Tibial artery (tissue), 4 donors: ENCODE measurements at regions not wholly inside any gene's neighbourhood (a gene's known extent, or its start where the extent isn't known, plus 50 kb on each side); places are given as distances from the start of the nearest gene placed in this dataset.

Experiments
- DNase-seq, 2 donors: peaks; one replicate each; pipeline ENCODE4 v3.0.0-alpha.2; 2019
- H3K27ac ChIP-seq, 2 donors: fragments of 200-600 bp; sonication (generic) in 1 of 2; 1 replicate in 1 of 2; 2 replicates in 1 of 2; pipeline ENCODE4 v1.5.1; 2018 to 2019; ENCODE audit warnings: mild to moderate bottlenecking in 1 of 2
- H3K27me3 ChIP-seq, 2 donors: fragments of 200-600 bp; sonication (generic) in 1 of 2; one replicate each; pipeline versions ENCODE4 v1.5.1 to v1.6.0; 2016 to 2019
- H3K36me3 ChIP-seq, 3 donors: fragments of 200-600 bp; sonication (generic) in 2 of 3; one replicate each; pipeline ENCODE4 v1.5.1; 2016 to 2019; ENCODE audit warnings: mild to moderate bottlenecking in 2 of 3
- H3K4me1 ChIP-seq, 4 donors: fragments of 200-600 bp; sonication (generic) in 2 of 4; 1 replicate in 3 of 4; 2 replicates in 1 of 4; pipeline ENCODE4 v1.5.1; 2016 to 2019
- H3K4me3 ChIP-seq, 2 donors: fragments of 200-600 bp; sonication (generic) in 1 of 2; 1 replicate in 1 of 2; 2 replicates in 1 of 2; pipeline ENCODE4 v1.5.1; 2018 to 2019; ENCODE audit warnings: mild to moderate bottlenecking in 2 of 2
- H3K9me3 ChIP-seq, 3 donors: fragments of 200-600 bp; sonication (generic) in 1 of 3; one replicate each; pipeline ENCODE4 v1.5.1; 2016 to 2019
- intact Hi-C: fragments of 100-400 bp; cut with DNase I; formaldehyde crosslinking; loops from one replicate; pipeline ENCODE4 v1.15.0; 2023; ENCODE audit warnings: low total_unique reads
- TF ChIP-seq, protein P1 (sequence below), 2 experiments: fragments of 200-600 bp in 1 of 2; fragments of 450-650 bp in 1 of 2; IDR thresholded peaks; one replicate each; pipeline ENCODE4 v1.5.1; 2017 to 2019; ENCODE audit warnings: antibody characterized with exemption in 2 of 2, mild to moderate bottlenecking in 1 of 2, moderate library complexity in 1 of 2

- intact Hi-C loops: no loop called here
- Histone ChIP-seq H3K27me3 (no peaks in the 10 kb centered on the region), H3K27ac (no peak overlapping the region), H3K4me1 (no peaks in the 10 kb centered on the region), H3K36me3 (no peaks in the 10 kb centered on the region), H3K4me3 (no peak overlapping the region), H3K9me3 (no peaks in the 10 kb centered on the region)
- TF ChIP-seq, protein P1, sequence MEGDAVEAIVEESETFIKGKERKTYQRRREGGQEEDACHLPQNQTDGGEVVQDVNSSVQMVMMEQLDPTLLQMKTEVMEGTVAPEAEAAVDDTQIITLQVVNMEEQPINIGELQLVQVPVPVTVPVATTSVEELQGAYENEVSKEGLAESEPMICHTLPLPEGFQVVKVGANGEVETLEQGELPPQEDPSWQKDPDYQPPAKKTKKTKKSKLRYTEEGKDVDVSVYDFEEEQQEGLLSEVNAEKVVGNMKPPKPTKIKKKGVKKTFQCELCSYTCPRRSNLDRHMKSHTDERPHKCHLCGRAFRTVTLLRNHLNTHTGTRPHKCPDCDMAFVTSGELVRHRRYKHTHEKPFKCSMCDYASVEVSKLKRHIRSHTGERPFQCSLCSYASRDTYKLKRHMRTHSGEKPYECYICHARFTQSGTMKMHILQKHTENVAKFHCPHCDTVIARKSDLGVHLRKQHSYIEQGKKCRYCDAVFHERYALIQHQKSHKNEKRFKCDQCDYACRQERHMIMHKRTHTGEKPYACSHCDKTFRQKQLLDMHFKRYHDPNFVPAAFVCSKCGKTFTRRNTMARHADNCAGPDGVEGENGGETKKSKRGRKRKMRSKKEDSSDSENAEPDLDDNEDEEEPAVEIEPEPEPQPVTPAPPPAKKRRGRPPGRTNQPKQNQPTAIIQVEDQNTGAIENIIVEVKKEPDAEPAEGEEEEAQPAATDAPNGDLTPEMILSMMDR (IDR thresholded peaks at IDR 0.05): no peak
- no peak for DNase-seq
These were observed 83.3 kb upstream of the ZNF521 start for GRCh38 chr18:25435149-25435782.

DNA sequence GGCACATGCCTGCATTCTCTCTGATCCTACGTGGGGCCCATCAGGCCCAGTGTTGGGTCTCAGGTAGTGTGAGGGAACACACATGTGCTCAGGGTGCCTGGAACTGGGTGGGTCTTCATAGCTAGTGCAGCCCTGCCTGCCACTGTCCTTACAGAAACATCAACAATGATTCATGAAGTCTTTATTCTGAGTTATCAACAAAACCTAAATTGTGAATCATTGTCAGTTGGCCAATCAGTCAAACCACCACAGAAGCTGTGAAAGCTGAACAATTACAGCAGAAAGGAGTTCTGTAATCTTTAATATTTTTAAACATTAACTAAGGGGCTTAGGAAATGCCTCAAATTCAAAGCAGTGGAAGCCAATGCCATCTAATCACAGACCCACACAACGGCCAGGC is 82.8 kb upstream of the ZNF521 start:
- TF ChIP-seq, protein P1 (IDR thresholded peaks at IDR 0.05): no peak
- H3K27ac ChIP-seq: no peak overlapping the region
- H3K4me1 ChIP-seq: no peaks in the 10 kb centered on the region

DNA sequence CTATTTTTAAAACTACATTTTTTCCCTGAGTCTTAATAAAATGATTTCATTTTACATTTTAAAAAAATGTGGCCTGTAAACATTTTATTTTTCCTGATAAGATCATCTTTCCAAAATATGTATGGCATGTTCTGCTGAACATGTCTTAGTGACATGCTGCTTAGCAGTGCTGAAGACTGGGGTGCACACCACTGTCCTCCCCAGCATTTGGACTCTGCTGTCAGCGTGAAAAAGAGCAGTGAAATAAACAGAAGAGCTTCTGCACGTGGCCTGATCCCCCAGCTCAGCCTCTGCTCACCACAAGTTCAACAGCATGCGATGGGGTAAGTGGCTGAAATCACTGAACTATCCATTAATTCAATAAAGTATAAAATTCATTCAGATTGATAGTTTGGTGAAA is 81.6 kb upstream of the ZNF521 start:
- no peaks in the 10 kb centered on the region for H3K4me1 ChIP-seq
- no peaks in the 10 kb centered on the region for H3K36me3 ChIP-seq
- H3K4me3 ChIP-seq: no peak overlapping the region
- no peaks in the 10 kb centered on the region for H3K9me3 ChIP-seq
- intact Hi-C loops: no loop called here
- H3K27ac ChIP-seq: no peak overlapping the region
- H3K27me3 ChIP-seq: no peaks in the 10 kb centered on the region
- DNase-seq: no peak
- TF ChIP-seq, protein P1 (IDR thresholded peaks at IDR 0.05): no peak

More for the DNA sequence above, 82.8 kb upstream of the ZNF521 start:
- H3K4me3 ChIP-seq: no peak overlapping the region
- intact Hi-C loops: no loop called here
- no peaks in the 10 kb centered on the region for H3K36me3 ChIP-seq
- H3K9me3 ChIP-seq: no peaks in the 10 kb centered on the region
- no peaks in the 10 kb centered on the region for H3K27me3 ChIP-seq
- DNase-seq: no peak

GRCh38 chr18:25425024-25425423 is 73.1 kb upstream of the ZNF521 start:
- H3K4me1 ChIP-seq: no peaks in the 10 kb centered on the region
- H3K27ac ChIP-seq: no peak overlapping the region
- H3K27me3 ChIP-seq: peaks cover 0 to 9% of the 10 kb centered on the region in 2 donors
- TF ChIP-seq, protein P1 (IDR thresholded peaks at IDR 0.05): no peak
- intact Hi-C loops: no loop called here
- DNase-seq: no peak
- no peaks in the 10 kb centered on the region for H3K36me3 ChIP-seq
- no peak overlapping the region for H3K4me3 ChIP-seq
- peaks cover 0 to 3% (median 0%) of the 10 kb centered on the region in 3 donors for H3K9me3 ChIP-seq

- peaks cover 0 to 13% of the 10 kb centered on the region in 2 donors for H3K27me3 ChIP-seq
These were observed 71.8 kb upstream of the ZNF521 start for GRCh38 chr18:25423760-25424159.

More at GRCh38 chr18:25423760-25424159, 71.8 kb upstream of the ZNF521 start:
- Histone ChIP-seq H3K9me3 (peaks cover 0 to 3% (median 0%) of the 10 kb centered on the region in 3 donors), H3K27ac (no peak overlapping the region), H3K4me1 (no peaks in the 10 kb centered on the region), H3K36me3 (no peaks in the 10 kb centered on the region), H3K4me3 (no peak overlapping the region)
- intact Hi-C loops: no loop called here
- TF ChIP-seq, protein P1 (IDR thresholded peaks at IDR 0.05): no peak
- DNase-seq: no peak
